ENCODE measurements at regions not wholly inside any gene's neighbourhood (a gene's known extent, or its start where the extent isn't known, plus 50 kb on each side); places are given as distances from the start of the nearest gene placed in this dataset.
"Not testable (repeated sequence)": the region's sequence is repeated elsewhere in the genome, so short reads cannot be mapped to it uniquely, and the experiment has no call there.

DNA sequence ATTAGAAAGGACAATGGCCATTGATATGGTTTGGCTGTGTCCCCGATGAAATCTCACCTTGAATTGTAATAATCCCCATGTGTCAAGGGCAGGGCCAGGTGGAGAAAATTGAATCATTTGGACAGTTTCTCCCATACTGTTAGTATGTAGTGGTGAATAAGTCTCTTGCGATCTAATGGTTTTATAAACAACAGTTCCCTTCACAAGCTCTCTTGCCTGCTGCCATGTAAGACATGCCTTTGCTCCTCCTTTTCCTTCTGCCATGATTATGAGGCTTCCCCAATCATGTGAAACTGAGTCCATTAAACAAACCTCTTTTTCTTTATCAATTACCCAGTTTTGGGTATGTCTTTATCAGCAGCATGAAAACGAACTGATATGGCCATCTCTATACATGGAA, 302.7 kb downstream of the SFMBT2 start:
- no peak for DNase-seq

DNA sequence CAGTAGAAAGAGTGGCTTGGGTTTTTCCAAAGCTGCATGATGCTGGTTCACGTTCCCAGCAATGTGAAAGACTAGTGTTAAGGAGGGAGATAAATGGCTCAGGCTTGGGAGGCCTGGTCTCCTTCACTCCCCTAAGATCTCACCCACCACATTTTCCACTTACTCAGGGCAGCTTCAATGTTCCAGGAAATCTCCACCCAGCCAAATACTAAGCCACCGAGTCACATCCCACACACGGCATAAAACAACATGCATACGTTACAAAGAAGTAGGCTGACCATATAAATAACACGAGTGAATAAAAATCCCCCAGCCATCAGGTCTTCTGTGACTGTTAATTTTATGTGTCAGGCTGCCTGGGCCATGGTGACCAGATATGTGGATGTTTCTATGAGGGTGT, 303.5 kb downstream of the SFMBT2 start:
- DNase-seq = no peak

DNA sequence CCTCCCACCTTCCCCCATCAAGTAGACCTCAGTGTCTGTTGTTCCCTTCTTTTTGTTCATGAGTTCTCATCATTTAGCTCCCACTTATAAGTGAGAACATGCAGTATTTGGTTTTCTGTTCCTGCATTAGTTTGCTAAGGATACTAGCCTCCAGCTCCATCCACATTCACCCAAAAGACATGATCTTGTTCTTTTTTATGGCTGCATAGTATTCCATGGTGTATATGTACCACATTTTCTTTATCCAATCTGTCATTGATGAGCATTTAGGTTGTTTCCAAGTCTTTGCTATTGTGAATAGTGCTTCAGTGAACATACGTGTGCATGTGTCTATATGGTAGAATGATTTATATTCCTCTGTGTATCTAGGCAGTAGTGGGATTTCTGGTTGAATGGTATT, 306.5 kb downstream of the SFMBT2 start:
- DNase-seq = not testable (repeated sequence)

DNA sequence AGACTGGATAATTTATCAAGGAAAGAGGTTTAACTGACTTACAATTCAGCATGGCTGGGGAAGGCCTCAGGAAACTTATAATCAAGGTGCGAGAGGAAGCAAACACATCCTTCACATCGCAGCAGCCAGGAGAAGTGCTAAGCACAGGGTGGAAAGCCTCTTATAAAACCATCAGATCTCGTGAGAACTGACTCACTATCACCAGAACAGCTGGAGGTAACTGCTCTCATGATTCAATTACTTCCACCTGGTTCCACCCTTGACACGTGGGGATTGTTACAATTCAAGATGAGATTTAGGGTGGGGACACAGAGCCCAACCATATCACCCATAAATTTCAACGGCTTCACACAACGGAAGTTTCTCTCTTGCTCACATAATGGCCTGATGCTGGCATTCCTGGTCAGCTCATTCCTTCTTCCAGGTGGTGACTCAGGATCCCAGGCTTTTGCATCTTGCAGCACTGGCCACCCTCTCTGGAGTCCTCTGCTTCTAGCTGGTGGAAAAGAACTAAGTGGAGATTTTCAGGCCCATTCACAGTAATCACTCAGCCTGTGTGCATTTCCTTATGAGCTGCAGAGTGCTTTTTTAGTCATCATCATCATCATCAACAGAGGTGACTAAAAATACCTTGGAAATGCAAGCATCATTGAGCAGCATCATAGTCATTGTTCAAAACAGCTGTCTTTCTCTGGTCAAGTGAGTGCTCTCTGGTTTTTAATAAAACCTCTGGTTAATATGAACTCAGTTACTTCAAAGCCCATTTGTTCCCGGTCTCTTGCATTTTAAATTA, 308.1 kb downstream of the SFMBT2 start:
- DNase-seq = peak; percentile 11

DNA sequence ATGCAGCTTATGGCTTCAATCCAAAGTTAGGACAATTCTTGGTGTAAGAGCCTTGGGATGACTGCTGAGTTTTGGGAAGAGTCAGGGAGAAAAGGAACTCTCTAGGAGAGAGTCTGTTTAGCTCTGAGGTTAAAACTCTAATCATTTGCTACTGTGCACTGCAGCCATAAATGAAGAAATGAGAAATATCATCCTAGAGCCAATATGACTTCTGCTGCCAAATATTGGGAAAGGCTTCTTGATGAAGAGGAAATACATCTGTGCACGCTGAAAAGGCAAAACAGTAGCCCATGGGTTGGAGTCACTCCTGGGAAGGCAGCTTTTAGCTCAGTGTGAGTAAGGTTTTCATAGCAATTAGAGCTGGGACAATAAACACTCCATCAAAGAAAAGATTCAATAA, 308.8 kb downstream of the SFMBT2 start:
- DNase-seq = no peak

DNA sequence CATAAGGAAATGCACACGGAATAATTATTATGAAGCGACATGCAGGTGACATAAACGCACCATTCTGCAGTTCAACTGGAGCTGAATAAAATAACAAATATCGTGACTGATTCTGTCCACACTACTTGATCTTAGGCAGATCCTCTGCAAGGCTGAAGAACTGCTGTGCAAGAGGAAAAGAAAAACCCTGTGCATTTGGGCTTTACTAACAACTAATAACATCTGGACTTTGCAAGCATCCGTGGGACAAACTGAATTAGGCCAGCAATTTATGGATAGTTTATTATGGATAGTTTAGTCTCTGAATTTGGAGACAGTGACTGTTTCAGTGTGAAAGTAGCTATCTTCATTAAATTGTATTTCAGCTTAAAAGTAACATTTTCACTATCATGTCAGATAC, 309.4 kb downstream of the SFMBT2 start:
- no peak for DNase-seq

DNA sequence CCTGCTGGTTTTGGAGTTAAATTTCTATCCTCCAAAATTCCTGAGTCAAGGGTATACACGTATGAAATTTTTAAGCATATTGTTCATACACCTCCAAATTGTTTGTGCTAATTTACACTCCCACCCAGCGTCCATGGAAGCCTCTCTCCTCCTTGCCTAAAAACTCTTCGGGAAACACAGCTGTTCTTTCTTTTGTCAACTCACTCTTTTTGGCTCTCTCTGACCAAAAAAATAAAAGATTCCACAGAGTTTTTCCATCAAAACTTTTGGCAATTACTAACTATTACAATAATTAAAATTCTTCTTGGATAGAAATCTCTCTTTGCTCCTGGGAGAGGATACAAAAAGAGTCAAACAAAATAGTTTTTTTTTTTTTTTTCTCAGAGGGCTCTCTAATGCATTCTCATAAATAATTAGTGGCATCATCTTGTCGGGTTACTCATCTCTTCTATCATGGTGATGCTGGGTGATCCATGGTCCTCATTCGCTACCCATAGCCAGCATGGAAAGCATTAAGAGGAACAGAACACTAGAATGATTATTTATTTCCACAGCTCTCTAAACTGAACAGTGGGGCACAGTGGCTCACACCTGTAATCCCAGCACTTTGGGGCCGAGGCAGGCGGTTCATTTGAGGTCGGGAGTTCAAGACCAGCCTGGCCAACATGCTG, 310.7 kb downstream of the SFMBT2 start:
- DNase-seq = no peak

DNA sequence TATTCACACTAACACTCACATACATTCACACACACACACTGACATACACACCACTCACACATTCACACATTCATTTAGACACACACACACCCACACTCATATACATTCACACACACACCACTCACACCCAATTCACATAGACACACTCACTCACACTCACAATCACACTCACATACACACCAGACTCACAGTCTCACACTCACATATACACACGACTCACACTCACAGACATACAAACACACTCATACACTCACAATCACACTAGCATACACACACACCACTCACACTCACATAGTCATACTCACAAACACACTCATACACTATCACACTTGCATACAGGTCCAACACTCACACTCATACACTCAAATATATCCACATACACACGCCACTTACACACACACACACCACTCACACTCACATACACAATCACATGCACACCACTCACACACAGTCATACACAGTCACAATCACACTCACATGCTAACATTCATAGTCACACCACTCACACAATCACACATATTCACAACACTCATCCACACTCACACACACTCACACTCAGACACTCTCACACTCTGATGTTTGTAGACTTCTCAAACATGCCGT, 312.6 kb downstream of the SFMBT2 start:
- DNase-seq = no peak

DNA sequence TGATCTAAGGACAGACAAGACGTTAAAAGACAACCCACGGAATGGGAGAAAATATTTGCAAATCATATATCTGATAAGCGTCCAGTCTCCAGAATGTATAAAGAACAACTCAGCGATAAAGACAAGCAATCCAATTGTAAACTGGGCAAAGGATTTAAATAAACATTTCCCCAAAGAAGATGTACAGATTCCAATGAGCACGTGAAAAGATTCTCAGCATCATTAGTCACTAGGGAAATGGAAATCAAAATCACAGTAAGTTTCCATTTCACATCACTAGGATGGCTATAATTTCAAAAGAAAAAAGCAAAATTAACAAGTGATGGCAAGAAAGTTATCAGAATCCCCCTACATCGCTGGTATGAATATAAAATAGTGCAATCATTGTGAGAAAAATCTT, 316.1 kb downstream of the SFMBT2 start:
- DNase-seq = no peak

DNA sequence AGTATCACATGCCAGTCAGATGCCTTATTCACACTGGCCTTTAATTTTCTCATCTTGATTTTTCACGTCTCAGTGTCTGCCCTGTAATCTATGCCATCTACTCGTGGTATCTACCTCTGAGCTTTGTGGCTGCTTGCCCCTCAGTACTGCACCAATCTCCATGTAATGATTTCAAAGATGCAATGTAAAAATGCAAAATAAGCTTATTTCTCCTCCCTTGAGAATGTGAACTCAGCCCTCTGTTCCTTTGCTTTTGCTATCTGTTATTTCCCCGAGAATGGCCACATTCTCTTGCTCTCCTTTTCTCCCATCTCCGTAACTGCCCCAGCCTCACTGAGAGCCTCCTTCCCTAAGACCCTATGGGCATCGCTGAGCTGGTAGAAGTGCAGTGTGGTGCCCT, 317.5 kb downstream of the SFMBT2 start:
- DNase-seq = no peak

DNA sequence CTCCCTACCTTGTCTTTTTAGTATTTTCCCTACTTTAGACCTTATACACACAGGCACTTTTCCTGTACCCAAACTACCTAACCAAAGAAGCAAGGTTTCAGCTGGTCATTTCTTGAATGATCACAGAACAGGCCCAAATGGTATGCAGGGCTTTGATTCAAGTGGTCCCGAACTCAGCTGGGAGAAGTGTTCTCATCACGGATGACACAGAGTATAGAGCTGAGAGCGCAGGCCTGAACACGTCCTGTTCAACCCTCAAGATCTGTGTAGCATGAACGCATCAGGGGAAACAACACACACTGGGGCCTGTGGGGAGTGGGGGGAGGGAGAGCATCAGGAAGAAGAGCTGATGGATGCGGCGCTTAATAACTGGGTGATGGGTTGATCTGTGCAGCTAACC, 318.2 kb downstream of the SFMBT2 start:
- no peak for DNase-seq

DNA sequence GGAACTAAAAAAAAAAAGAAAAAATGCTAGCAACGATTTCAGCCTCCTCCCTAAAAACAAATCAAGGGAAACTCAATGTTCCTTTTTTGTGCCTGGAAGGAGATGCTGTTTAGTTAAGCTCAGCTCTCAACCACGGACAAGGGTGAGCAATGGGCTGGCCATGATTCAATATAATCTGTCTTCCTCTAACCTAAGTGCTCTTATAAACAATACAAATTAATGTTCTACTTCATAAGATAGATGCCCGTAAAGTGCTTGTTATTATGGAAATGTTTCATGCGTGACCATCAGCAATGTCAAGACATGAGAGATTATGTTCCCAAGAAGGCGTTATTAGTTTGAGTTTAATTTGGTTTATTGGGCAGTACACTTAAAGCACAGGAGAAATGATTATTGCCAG, 320.3 kb downstream of the SFMBT2 start:
- no peak for DNase-seq

DNA sequence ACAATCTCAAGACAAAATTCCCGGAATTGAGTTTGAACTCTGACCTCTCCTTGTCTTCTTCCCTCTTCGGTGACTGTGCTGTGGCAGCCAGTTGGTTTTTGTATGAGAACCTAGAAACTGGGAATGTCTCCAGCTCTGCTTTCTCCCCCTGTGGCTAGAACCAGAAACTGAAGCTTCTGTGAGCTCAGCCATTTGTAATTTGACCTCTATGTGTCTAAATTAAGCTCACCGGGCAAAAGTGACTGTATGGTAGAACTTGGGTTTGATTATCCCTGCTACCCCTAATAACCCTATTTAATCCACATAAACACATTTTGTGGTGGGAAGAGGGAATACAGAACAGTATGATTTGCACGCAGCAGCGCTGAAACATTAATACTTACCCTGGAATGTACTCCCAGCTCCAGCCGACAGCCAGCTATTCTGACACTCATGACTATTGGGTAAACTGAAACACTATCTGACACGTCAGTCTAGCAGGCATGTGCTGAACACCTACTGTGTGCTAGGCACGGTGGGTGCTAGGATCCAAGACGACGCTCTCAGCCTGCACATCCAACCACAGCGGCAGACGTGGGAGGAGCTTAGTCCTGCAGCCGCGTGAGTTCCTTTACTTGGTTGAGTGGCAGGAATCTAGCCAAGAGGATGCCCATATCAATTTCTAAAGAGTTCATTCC, 324.8 kb downstream of the SFMBT2 start:
- DNase-seq = no peak

DNA sequence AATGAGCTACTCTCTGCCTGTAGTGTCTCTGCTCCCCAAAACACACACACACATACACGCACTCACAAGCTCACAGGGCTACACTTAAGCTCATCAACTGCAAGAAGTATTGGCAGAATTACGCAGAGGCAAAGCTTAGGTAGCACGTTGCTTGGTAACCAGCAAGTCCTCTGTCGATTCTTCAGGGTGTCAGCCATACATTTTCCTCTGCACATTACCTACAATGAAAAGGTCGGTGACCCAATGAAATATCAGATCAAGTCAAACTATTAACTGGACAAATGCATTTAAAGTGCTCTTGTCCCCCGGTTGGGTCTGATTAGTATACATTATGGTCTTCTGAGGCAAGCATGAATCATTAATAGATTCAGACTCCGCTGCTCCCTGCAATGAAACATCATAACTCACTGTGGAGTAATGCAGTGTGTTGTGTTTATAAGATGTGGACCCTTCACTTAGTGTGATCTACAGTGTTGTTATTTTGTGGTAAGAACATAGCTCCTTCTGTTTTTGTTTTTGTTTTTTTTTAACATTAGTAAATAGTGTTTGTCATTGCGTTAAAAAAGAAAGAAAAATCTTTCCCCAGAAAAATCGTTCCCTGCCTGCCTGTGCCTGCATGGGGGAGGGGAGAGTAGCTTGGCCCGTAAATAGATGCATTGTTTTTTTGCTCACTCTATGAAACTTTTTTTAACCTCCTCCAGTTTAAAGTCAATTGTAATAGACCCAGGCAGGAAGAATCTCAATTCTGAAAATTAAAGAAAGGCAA, 325.5 kb downstream of the SFMBT2 start:
- no peak for DNase-seq

DNA sequence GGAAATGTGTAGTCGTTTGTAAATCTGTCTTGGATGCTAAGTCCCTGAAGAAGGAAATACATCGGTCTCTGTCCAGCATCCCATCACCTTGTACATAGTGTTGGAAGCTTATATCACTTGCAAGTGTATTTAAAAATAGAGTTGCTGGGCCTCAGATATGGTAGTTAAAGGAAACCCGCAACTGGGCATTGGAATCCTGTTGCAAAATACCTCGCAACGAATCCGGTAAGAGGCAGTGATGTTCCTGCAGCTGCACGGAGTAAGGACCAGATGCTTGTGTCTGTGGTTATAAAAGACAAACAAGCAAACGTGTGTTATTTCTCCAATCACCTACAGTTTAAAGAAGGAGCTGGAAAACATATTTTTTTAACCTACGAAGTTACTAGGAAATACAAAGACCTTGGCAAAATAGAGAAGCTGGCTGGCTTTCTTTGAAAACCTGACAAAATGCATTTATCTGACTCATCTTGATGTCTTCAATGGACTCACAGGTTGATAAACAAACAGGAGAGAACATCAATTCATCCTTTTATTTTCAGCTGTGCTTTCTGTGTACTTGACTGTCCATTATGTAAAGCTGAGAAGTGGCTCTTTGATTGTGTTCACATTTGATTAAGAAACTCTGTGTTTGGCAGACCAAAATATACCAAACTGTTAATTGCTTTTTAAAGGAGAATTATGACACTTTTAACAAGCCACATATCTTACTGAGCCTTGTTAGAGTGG, 326.4 kb downstream of the SFMBT2 start:
- no peak for DNase-seq

DNA sequence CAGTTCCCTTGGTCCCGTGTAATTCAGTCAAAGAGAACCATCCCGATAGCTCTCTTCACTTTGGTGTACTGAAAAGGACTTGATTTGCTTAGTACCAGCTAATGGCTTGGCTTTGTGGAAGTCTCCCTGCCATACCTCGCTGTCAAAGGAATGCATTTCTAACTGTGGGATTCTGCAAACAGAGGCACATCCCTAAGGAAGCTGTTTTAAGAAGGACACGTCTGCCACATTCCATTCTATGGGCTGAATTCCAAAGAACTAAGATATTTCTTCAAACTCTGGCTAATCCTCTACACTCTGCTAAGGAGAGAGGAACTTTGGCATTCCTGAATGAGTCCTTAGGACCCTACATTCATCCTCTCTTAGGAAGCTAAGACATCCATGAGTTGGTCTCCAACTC, 327.9 kb downstream of the SFMBT2 start:
- DNase-seq = no peak

DNA sequence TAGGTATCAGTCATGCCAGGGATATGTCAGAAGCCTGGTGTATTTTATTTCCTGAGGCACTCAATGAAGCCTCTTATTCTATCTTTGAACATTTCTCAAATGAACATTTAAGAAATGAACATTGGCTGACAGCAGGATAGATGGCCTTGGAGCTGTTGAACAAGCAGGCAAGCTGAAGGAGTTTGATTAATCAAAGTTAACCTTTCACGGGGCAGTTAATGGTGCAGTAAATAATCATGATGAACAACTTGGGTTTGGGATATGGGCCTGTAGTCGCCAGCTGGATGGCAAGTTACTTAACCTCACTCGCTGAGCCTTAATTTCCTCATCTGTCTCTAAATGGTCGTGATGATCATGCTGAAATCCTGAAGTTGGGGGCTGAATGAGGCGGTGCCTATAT, 333.0 kb downstream of the SFMBT2 start:
- DNase-seq = no peak

DNA sequence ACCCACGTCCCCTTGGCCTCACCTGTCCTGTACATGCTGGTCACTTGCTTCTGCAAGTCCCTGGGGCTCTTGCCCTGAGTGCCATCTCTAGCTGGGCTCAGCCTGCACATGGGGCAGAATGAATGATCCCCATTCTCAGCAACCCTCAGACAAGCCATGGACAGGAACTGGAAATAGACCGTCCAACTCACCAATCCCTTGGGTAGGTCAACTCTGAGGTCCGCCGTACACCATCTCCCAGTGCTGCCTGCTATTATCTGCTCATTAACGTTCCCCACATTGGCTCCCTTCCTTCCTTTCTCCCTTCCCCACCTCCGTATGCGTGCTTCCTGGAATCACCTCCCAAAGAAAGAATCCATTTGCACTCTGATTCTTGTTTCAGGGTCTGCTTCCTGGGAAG, 335.0 kb downstream of the SFMBT2 start:
- DNase-seq = no peak

DNA sequence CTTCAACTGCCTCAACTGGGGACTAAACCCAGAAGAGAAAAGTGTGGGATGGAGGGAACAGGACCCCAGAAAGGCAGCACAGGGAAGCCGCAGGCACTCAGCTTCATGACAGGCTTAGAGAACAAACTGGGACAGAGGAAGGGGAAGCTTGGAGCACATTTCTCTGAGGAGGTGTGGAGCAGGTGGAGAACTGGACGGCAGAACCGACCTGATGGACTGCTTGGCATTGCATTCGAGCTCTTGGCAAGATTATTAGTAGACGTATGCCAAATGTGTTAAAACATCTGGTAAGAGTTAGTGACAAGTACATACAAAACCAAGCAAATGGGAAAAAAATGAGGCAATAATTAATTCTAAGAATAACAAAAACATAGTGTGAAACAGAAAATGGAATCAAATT, 335.7 kb downstream of the SFMBT2 start:
- DNase-seq = no peak

DNA sequence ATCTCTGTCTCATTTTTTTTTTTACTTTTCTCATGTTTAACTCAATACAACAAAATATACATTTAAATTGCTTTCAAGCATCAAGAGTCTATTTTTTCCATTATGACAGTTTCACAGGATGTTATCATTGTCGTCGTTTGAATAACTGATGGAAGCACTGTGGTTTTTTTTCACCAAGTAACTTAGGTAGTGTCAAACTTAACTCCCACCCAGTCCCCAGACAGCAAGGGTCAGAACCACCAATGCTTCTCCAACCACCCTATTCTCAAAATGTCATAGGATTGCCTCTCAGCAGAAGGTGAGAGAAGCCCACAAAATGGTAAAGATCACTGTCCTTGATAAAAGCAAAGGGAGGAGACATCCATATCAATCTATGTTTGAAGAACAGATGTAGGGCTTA, 339.4 kb downstream of the SFMBT2 start:
- no peak for DNase-seq

DNA sequence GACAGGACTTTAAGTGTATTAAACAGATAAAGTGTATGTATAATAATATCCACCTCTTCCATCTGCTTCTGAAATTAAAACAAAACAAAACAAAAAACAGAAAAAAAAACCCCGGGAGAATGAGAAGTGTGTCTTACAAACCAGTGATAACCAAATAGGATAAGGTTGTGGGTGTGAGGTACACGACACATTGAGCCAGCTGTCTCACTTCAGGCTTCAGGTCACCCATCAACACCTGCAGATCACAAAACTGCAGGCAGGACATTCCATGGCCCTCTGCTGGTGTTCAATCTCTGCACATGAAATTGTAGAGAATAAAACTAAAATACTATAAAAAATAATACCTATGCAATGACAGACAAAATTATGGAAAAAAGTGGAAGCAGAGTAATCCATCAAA, 339.9 kb downstream of the SFMBT2 start:
- no peak for DNase-seq

DNA sequence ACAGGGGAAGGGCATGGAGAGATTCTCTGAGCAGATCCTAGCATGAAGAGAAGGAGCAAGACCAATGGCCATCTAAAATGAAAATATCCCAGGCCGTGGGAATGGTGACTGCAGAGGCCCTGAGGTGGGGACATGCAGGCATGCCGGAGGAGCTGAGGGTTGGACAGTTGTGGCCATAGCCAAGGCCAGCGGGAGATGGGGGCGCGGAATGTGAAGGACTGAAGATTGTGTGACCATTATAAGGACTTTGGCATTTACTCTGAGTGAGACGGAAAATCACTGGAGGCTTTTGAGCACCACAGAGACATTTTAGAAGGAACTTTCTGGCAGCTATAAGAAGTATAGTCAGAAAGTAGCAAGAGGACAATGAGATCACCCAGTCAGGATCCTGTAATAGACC, 341.1 kb downstream of the SFMBT2 start:
- DNase-seq = no peak
